GM12875 (cell line): ENCODE measurements at regions not wholly inside any gene's neighbourhood (a gene's known extent, or its start where the extent isn't known, plus 50 kb on each side); places are given as distances from the start of the nearest gene placed in this dataset.

ENCODE experiments used
- H3K4me3 ChIP-seq: one replicate; pipeline ENCODE4 v1.5.1; 2011; ENCODE audit warnings: low read depth, low read length, control low read depth
- CTCF ChIP-seq: IDR thresholded peaks from 2 replicates; pipeline ENCODE4 v1.5.1; 2011; ENCODE audit warnings: low read depth, mild to moderate bottlenecking, control low read depth, inconsistent platforms, low read length, moderate library complexity, borderline replicate concordance; ENCODE audit not compliant: insufficient read depth

DNA sequence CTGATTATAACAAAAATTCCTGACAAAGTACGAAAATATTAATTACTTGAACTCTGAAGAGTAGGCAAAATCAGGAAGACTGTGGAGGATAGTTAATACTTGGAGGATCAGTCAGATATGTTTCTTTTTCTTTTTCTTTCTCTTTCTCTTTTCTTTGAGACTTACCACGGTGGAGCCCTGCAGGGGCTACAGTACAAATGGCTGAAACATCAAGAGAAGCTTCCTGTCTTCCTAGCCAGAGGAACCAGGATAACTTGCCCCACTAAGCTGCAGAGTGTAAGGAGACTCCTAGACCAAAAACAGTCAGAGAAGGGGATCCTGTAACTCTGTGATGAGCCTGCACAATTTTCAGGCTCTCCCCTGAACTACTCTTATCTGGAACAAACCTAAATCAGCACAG is 324.6 kb upstream of the TYRP1 start:
- no peak overlapping the region for H3K4me3 ChIP-seq
- no peak for TF ChIP-seq CTCF

DNA sequence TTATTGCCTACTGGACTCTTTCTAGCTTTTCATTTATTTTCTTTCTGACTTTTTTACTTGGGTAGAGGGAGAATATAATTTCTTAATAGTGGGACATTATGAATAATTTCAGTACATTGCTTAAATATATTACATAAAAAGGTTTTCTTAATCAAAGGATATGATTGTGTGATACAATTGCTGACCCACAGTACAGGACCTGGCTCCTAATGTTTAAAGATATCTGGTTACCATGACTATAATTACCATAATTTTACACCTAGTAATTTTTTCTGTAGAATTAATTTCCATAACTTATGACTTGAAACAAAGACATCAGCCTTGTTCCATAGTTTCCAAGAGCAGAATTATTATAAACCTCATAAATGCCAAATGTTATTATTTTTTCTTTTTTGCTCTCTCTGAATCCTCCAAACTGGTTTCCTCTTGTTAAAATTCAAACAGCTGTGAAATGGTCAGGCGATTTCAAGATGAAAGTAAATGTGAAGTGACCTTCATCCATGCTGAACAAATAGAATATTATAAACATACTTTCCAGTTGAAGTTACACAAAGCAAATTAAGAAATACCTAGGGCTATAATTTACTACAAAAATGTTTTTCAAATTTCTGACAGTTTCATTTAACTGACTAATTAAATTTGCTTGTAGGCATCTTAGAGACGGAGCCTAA is 301.2 kb upstream of the TYRP1 start:
- H3K4me3 ChIP-seq: no peak overlapping the region
- TF ChIP-seq CTCF: no peak

- no peak for TF ChIP-seq CTCF
- H3K4me3 ChIP-seq: no peak overlapping the region
Measured at GRCh38 chr9:12394105-12394504, 299.1 kb upstream of the TYRP1 start.

GRCh38 chr9:12403721-12404120 is 289.5 kb upstream of the TYRP1 start:
- no peak for TF ChIP-seq CTCF

GRCh38 chr9:12413986-12414385 is 279.2 kb upstream of the TYRP1 start:
- no peak for TF ChIP-seq CTCF
- no peak overlapping the region for H3K4me3 ChIP-seq

More at GRCh38 chr9:12403721-12404120, 289.5 kb upstream of the TYRP1 start:
- H3K4me3 ChIP-seq: no peak overlapping the region

DNA sequence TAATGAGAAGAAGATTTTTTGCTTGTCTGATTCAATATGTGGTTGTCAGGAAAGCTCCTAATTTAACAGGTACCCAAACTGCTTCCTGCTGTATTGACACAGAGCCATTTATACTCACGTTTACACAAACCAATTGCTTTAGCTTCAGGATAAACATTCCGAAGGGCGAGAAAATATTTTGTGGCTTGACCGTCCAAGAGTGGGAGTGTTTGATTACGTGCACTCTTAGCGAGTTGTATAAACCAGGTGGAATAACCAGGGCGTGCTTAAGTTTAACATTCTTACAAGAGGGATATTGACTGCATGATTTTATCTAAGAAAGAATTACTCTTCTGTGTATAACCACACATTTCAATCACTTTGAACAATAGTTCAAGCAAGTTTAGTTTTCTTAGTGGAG is 278.7 kb upstream of the TYRP1 start:
- no peak for TF ChIP-seq CTCF
- no peak overlapping the region for H3K4me3 ChIP-seq

DNA sequence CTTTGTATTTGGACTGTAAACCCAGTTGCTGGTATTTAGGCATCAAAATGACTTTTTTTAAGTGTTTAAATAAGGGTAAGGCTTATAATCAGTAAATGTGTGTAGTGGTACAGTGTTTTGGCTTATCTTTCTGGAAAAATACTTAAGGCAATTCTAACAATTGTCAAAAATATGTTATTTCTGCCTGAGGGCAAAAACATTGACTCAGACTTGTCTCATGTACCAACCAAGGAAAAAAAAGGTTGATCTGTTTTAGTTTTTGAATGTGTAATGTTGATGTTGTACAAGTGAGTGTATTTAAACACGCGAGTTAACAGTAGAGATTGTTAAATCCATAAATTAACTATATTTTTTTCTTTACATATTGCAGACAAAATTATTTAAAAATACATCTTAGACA is 277.8 kb upstream of the TYRP1 start:
- TF ChIP-seq CTCF: no peak
- H3K4me3 ChIP-seq: no peak overlapping the region
